Osteoblast (primary cell): ENCODE measurements at regions not wholly inside any gene's neighbourhood (a gene's known extent, or its start where the extent isn't known, plus 50 kb on each side); places are given as distances from the start of the nearest gene placed in this dataset.

Experiments
- DNase-seq: peaks from one replicate; pipeline ENCODE4 v3.0.0; 2011; ENCODE audit warnings: low spot score, mixed read lengths; ENCODE audit not compliant: insufficient read length; ENCODE audit errors: missing footprints
- H2AFZ ChIP-seq: 2 replicates; pipeline ENCODE4 v1.6.0; 2011; ENCODE audit warnings: mild to moderate bottlenecking, low read length
- H3K27ac ChIP-seq: 2 replicates; pipeline ENCODE4 v1.5.1; 2011; ENCODE audit warnings: mild to moderate bottlenecking, low read depth, low read length, moderate library complexity
- H3K27me3 ChIP-seq: 2 replicates; pipeline ENCODE4 v1.6.0; 2012; ENCODE audit warnings: mild to moderate bottlenecking, control low read depth, inconsistent platforms, low read length, moderate library complexity; ENCODE audit not compliant: insufficient read depth
- H3K36me3 ChIP-seq: 2 replicates; pipeline ENCODE4 v1.5.1; 2011; ENCODE audit warnings: mild to moderate bottlenecking, low read length, control low read depth, moderate library complexity; ENCODE audit not compliant: insufficient read depth
- H3K4me1 ChIP-seq: 2 replicates; pipeline ENCODE4 v1.5.1; 2011; ENCODE audit warnings: mild to moderate bottlenecking, low read length, control low read depth, moderate library complexity; ENCODE audit not compliant: insufficient read depth
- H3K4me2 ChIP-seq: 2 replicates; pipeline ENCODE4 v1.6.0; 2011; ENCODE audit warnings: mild to moderate bottlenecking, low read length; ENCODE audit not compliant: insufficient read depth
- H3K4me3 ChIP-seq: fragments of 200-600 bp; sonication (generic); 3 replicates; pipeline ENCODE4 v1.5.1; 2012; ENCODE audit warnings: mild to moderate bottlenecking, low read length, inconsistent platforms; ENCODE audit not compliant: insufficient read depth
- H3K79me2 ChIP-seq: 2 replicates; pipeline ENCODE4 v1.6.0; 2012; ENCODE audit warnings: mild to moderate bottlenecking, low read length, control low read depth, inconsistent platforms; ENCODE audit not compliant: insufficient read depth
- H3K9me3 ChIP-seq: 2 replicates; pipeline ENCODE4 v1.5.1; 2011; ENCODE audit warnings: low read depth, low read length, control low read depth
- H4K20me1 ChIP-seq: 2 replicates; pipeline ENCODE4 v1.6.0; 2012; ENCODE audit warnings: mild to moderate bottlenecking, low read length, control low read depth; ENCODE audit not compliant: insufficient read depth
- TF ChIP-seq, protein P1 (sequence below): IDR thresholded peaks from 2 replicates; pipeline ENCODE4 v1.5.1; 2011; ENCODE audit warnings: mild to moderate bottlenecking, low read depth, low read length, moderate library complexity; ENCODE audit errors: extremely low read depth

DNA sequence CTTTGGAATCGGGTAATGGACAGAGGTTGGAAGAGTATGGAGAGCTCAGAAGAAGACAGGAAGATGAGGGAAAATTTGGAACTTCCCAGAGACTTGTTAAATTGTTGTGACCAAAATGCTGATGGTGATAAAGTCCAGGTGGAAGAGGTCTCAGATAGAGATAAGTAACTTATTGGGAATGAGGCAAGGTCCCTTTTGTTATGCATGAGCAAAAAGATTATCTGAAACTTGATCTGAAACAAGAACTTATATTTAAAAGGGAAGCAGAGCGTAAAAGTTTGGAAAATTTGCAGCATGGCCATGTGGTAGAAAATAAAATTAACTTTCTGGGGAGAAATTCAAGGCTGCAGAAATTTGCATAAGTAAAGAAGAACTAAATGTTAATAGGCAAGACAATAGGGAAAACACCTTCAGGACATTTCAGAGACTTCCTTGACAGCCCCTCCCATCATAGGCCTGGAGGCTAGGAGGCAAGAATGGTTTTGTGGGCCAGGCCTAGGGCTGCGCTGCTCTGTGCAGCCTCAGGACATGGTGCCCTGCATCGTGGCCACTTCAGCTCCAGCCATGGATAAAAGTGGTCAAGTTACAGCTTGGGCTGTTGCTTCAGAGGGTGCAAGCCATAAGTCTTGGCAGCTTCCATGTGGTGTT is 425.7 kb upstream of the PRICKLE1 start:
- H3K4me1 ChIP-seq: no peaks in the 10 kb centered on the region
- H3K27me3 ChIP-seq: no peaks in the 10 kb centered on the region
- no peak overlapping the region for H2AFZ ChIP-seq
- no peak overlapping the region for H3K27ac ChIP-seq
- H3K36me3 ChIP-seq: no peaks in the 10 kb centered on the region
- no peak overlapping the region for H3K4me3 ChIP-seq
- DNase-seq: no peak
- H3K9me3 ChIP-seq: no peaks in the 10 kb centered on the region
- TF ChIP-seq, protein P1, sequence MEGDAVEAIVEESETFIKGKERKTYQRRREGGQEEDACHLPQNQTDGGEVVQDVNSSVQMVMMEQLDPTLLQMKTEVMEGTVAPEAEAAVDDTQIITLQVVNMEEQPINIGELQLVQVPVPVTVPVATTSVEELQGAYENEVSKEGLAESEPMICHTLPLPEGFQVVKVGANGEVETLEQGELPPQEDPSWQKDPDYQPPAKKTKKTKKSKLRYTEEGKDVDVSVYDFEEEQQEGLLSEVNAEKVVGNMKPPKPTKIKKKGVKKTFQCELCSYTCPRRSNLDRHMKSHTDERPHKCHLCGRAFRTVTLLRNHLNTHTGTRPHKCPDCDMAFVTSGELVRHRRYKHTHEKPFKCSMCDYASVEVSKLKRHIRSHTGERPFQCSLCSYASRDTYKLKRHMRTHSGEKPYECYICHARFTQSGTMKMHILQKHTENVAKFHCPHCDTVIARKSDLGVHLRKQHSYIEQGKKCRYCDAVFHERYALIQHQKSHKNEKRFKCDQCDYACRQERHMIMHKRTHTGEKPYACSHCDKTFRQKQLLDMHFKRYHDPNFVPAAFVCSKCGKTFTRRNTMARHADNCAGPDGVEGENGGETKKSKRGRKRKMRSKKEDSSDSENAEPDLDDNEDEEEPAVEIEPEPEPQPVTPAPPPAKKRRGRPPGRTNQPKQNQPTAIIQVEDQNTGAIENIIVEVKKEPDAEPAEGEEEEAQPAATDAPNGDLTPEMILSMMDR: no peak
- H3K79me2 ChIP-seq: no peaks in the 10 kb centered on the region
- no peak overlapping the region for H3K4me2 ChIP-seq
- H4K20me1 ChIP-seq: no peaks in the 10 kb centered on the region

GRCh38 chr12:43011383-43011926 is 421.9 kb upstream of the PRICKLE1 start:
- H3K9me3 ChIP-seq: no peaks in the 10 kb centered on the region
- TF ChIP-seq, protein P1: no peak
- no peaks in the 10 kb centered on the region for H3K27me3 ChIP-seq
- no peak overlapping the region for H3K27ac ChIP-seq
- H3K79me2 ChIP-seq: no peaks in the 10 kb centered on the region
- no peak overlapping the region for H2AFZ ChIP-seq
- H3K4me3 ChIP-seq: no peak overlapping the region
- no peak for DNase-seq
- no peaks in the 10 kb centered on the region for H4K20me1 ChIP-seq
- no peak overlapping the region for H3K4me2 ChIP-seq
- no peaks in the 10 kb centered on the region for H3K4me1 ChIP-seq
- H3K36me3 ChIP-seq: no peaks in the 10 kb centered on the region

GRCh38 chr12:43009846-43010240 is 420.3 kb upstream of the PRICKLE1 start:
- Histone ChIP-seq H3K27me3 (no peaks in the 10 kb centered on the region), H2AFZ (no peak overlapping the region), H3K4me1 (no peaks in the 10 kb centered on the region), H3K9me3 (no peaks in the 10 kb centered on the region), H3K79me2 (no peaks in the 10 kb centered on the region), H3K27ac (no peak overlapping the region), H4K20me1 (no peaks in the 10 kb centered on the region), H3K4me2 (no peak overlapping the region), H3K36me3 (no peaks in the 10 kb centered on the region), H3K4me3 (no peak overlapping the region)
- TF ChIP-seq, protein P1: no peak
- no peak for DNase-seq

- Histone ChIP-seq H3K27me3 (no peaks in the 10 kb centered on the region), H3K36me3 (no peaks in the 10 kb centered on the region), H4K20me1 (no peaks in the 10 kb centered on the region), H3K27ac (no peak overlapping the region), H3K9me3 (no peaks in the 10 kb centered on the region), H3K79me2 (no peaks in the 10 kb centered on the region), H2AFZ (no peak overlapping the region), H3K4me1 (no peaks in the 10 kb centered on the region), H3K4me3 (no peak overlapping the region), H3K4me2 (no peak overlapping the region)
- DNase-seq: no peak
- TF ChIP-seq, protein P1: no peak
Observed at GRCh38 chr12:43008953-43009845, 419.7 kb upstream of the PRICKLE1 start.
